ENCODE measurements at regions not wholly inside any gene's neighbourhood (a gene's known extent, or its start where the extent isn't known, plus 50 kb on each side); places are given as distances from the start of the nearest gene placed in this dataset.

DNA sequence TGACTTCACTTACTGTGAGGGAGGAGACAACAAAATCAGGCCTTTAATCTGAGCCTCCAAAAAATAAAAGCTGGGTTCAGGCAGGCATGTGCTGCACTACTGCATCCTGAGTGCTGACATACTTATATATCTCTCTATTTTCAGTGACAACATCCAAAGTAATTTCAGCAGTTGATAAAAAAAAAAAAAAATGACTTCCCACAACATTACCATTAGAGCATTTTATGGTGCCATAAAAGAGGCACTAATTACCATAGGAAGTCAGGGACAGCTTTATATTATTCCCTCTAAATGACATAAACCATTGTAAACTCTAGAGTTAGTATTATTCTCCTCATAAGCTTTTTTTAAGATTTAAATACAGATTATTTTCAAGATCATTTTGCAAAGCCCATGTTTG lies 346.1 kb downstream of the SLCO4C1 start:
- BruUV-seq (replicated peaks): no TSS peak
- dilution Hi-C loops (cut with MboI; ENCODE audit: extremely low pct_ligation_motif_present, low sequenced_read_pairs): no loop called here
- CTCF ChIA-PET: interaction anchor here (0.7 to 1.7 kb wide), 2 partner anchors 10 to 368 kb away, joined by 4 read pairs; no protein-coding TSS in a partner anchor

More for the DNA sequence above, 346.1 kb downstream of the SLCO4C1 start:
- Histone ChIP-seq H3K36me3 (ENCODE audit: control insufficient read depth in 2 of 2, extremely low read depth in 1 of 2, insufficient read depth in 2 of 2, low read length in 2 of 2) (no peaks in the 10 kb centered on the region), H2AFZ (ENCODE audit: low read depth, low read length) (no peak overlapping the region), H3K9ac (replicated peaks; ENCODE audit: extremely low read depth, insufficient read depth, low read length) (no peak overlapping the region), H3K79me2 (ENCODE audit: control insufficient read depth, insufficient read depth, low read length) (no peaks in the 10 kb centered on the region), H3K27ac (ENCODE audit: insufficient read depth, low read depth, low read length) (no peak overlapping the region), H3K4me2 (ENCODE audit: insufficient read depth, low read length) (no peak overlapping the region), H3K4me1 (ENCODE audit: control insufficient read depth, extremely low read depth, insufficient read depth, low read length) (no peaks in the 10 kb centered on the region), H4K20me1 (replicated peaks; ENCODE audit: control insufficient read depth, extremely low read depth, insufficient read depth, low read length) (no peaks in the 10 kb centered on the region), H3K9me1 (replicated peaks; ENCODE audit: control insufficient read depth, extremely low read depth, insufficient read depth, low read length) (no peaks in the 10 kb centered on the region), H3K4me3 (replicated peaks in 1 of 3; ENCODE audit: insufficient read depth in 1 of 3, low read depth in 1 of 3, low read length in 3 of 3) (no peak overlapping the region), H3K27me3 (ENCODE audit: control insufficient read depth in 2 of 2, insufficient read depth in 2 of 2, low read length in 2 of 2) (no peaks in the 10 kb centered on the region), H3K9me3 (replicated peaks; ENCODE audit: control insufficient read depth, insufficient read depth, low read length) (peaks cover 2% of the 10 kb centered on the region)
- DNase-seq (ENCODE audit: low read depth, low spot score): no peak
- no peak for FAIRE-seq
- TF ChIP-seq POLR2AphosphoS5 (IDR thresholded peaks at IDR 0.05; ENCODE audit: insufficient read depth, low read depth, low read length): no peak
- TF ChIP-seq, protein P1, sequence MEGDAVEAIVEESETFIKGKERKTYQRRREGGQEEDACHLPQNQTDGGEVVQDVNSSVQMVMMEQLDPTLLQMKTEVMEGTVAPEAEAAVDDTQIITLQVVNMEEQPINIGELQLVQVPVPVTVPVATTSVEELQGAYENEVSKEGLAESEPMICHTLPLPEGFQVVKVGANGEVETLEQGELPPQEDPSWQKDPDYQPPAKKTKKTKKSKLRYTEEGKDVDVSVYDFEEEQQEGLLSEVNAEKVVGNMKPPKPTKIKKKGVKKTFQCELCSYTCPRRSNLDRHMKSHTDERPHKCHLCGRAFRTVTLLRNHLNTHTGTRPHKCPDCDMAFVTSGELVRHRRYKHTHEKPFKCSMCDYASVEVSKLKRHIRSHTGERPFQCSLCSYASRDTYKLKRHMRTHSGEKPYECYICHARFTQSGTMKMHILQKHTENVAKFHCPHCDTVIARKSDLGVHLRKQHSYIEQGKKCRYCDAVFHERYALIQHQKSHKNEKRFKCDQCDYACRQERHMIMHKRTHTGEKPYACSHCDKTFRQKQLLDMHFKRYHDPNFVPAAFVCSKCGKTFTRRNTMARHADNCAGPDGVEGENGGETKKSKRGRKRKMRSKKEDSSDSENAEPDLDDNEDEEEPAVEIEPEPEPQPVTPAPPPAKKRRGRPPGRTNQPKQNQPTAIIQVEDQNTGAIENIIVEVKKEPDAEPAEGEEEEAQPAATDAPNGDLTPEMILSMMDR (IDR thresholded peaks at IDR 0.05; ENCODE audit: extremely low read depth in 1 of 2, insufficient read depth in 1 of 2, low read depth in 1 of 2, low read length in 2 of 2): no peak
- TF ChIP-seq FOS (IDR thresholded peaks at IDR 0.05; ENCODE audit: borderline replicate concordance, insufficient read depth, low read length): no peak
- no peak for TF ChIP-seq MYC (IDR thresholded peaks at IDR 0.05; ENCODE audit: low read depth, low read length)
- TF ChIP-seq, protein P2, sequence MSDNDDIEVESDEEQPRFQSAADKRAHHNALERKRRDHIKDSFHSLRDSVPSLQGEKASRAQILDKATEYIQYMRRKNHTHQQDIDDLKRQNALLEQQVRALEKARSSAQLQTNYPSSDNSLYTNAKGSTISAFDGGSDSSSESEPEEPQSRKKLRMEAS (IDR thresholded peaks at IDR 0.05; ENCODE audit: insufficient read depth, insufficient read length): no peak
- TF ChIP-seq GATA2 (IDR thresholded peaks at IDR 0.05; ENCODE audit: insufficient read depth, insufficient read length, low read depth, low read length): no peak
- TF ChIP-seq POLR2A (IDR thresholded peaks at IDR 0.05; ENCODE audit: low read depth, low read length): no peak
- no peak for TF ChIP-seq JUN (IDR thresholded peaks at IDR 0.05; ENCODE audit: borderline replicate concordance, insufficient read depth, insufficient read length, low read depth)
- no peak for TF ChIP-seq EZH2 (IDR thresholded peaks at IDR 0.05; ENCODE audit: borderline replicate concordance, low read depth, low read length, severe bottlenecking)
- intact Hi-C loops (cut with micrococcal nuclease): no loop called here
- POLR2A ChIA-PET: no interaction called here
